GM12872 (cell line): ENCODE measurements at regions not wholly inside any gene's neighbourhood (a gene's known extent, or its start where the extent isn't known, plus 50 kb on each side); places are given as distances from the start of the nearest gene placed in this dataset.

ENCODE experiments used
- CTCF ChIP-seq: IDR thresholded peaks from 3 replicates; pipeline ENCODE4 v1.5.1; 2011; ENCODE audit warnings: low read depth, mild to moderate bottlenecking, low read length, moderate library complexity; ENCODE audit not compliant: insufficient read depth

GRCh38 chr9:116102596-116102995 is 51.0 kb upstream of the PAPPA start:
- TF ChIP-seq CTCF = no peak
